IMR-90 (cell line): ENCODE measurements at regions not wholly inside any gene's neighbourhood (a gene's known extent, or its start where the extent isn't known, plus 50 kb on each side); places are given as distances from the start of the nearest gene placed in this dataset.

Source experiments
- ATAC-seq: fragments of 200-7000 bp; cut with Tn5 transposase; 2 replicates; pipeline ENCODE4 v1.9.1; 2020; ENCODE audit warnings: low read depth, mild to moderate bottlenecking, moderate library complexity
- BruUV-seq: library from RNA; stranded (reverse); fragments of 400-500 nt; replicated peaks from 2 replicates; lab custom pipeline; 2021; lab: Mats Ljungman, UMichigan
- CTCF ChIA-PET: fragments of 300-600 bp; formaldehyde crosslinking; extraction: SDS; loops from one replicate; lab custom pipeline; 2021; ENCODE audit warnings: antibody characterized with exemption; lab: Yijun Ruan, JAX
- POLR2A ChIA-PET: fragments of 300-600 bp; sonication (Branson Sonifier 250); formaldehyde crosslinking; loops from one replicate; lab custom pipeline; 2022; ENCODE audit warnings: antibody characterized with exemption; ENCODE audit not compliant: unreplicated experiment; lab: Charles Lee
- DNase-seq: peaks from one replicate; pipeline ENCODE4 v3.0.0; 2013
- H2AFZ ChIP-seq: replicated peaks from 2 replicates; pipeline ENCODE3; 2013; ENCODE audit warnings: low read length, mild to moderate bottlenecking; ENCODE audit not compliant: poor library complexity
- H2AK5ac ChIP-seq: 2 replicates; pipeline ENCODE4 v1.6.1; 2013; ENCODE audit warnings: low read depth, low read length, inconsistent platforms
- H2AK9ac ChIP-seq: replicated peaks from 2 replicates; pipeline ENCODE3; 2013; ENCODE audit warnings: mild to moderate bottlenecking, low read depth, low read length, moderate library complexity; ENCODE audit not compliant: poor library complexity
- H2BK120ac ChIP-seq: 2 replicates; pipeline ENCODE4 v1.6.1; 2013; ENCODE audit warnings: low read depth, low read length, inconsistent platforms
- H2BK15ac ChIP-seq: 3 replicates; pipeline ENCODE4 v1.6.1; 2013; ENCODE audit warnings: low read depth, low read length, inconsistent platforms
- H2BK20ac ChIP-seq: 2 replicates; pipeline ENCODE4 v1.6.1; 2013; ENCODE audit warnings: low read depth, mild to moderate bottlenecking, inconsistent platforms, low read length, moderate library complexity
- H2BK5ac ChIP-seq: 2 replicates; pipeline ENCODE4 v1.6.1; 2013; ENCODE audit warnings: mild to moderate bottlenecking, low read depth, low read length, inconsistent platforms; ENCODE audit not compliant: poor library complexity, severe bottlenecking
- H3K14ac ChIP-seq: replicated peaks from 2 replicates; pipeline ENCODE4 v1.6.1; 2013; ENCODE audit warnings: low read depth, low read length, inconsistent platforms
- H3K18ac ChIP-seq: 2 replicates; pipeline ENCODE4 v1.6.1; 2013; ENCODE audit warnings: low read depth, low read length, control low read depth
- H3K23ac ChIP-seq: 2 replicates; pipeline ENCODE4 v1.6.1; 2013; ENCODE audit warnings: low read depth, low read length, inconsistent platforms
- H3K27ac ChIP-seq: 2 replicates; pipeline ENCODE4 v1.5.1; 2013; ENCODE audit warnings: mild to moderate bottlenecking, control low read depth, low read length; ENCODE audit not compliant: insufficient read depth
- H3K27me3 ChIP-seq: 2 replicates; pipeline ENCODE4 v1.6.1; 2013; ENCODE audit warnings: low read length; ENCODE audit not compliant: control insufficient read depth, insufficient read depth
- H3K36me3 ChIP-seq: 2 replicates; pipeline ENCODE4 v1.6.1; 2013; ENCODE audit warnings: low read length, mixed read lengths; ENCODE audit not compliant: control insufficient read depth, insufficient read depth
- H3K4ac ChIP-seq: 2 replicates; pipeline ENCODE4 v1.6.1; 2013; ENCODE audit warnings: low read depth, low read length, inconsistent platforms
- H3K4me1 ChIP-seq: 2 replicates; pipeline ENCODE4 v1.6.1; 2013; ENCODE audit warnings: low read length, mixed read lengths; ENCODE audit not compliant: control insufficient read depth, insufficient read depth
- H3K4me2 ChIP-seq: 2 replicates; pipeline ENCODE4 v1.6.1; 2013; ENCODE audit warnings: low read depth, mild to moderate bottlenecking, control low read depth, low read length, moderate library complexity
- H3K4me3 ChIP-seq: 2 replicates; pipeline ENCODE4 v1.5.1; 2013; ENCODE audit warnings: low read depth, mild to moderate bottlenecking, control low read depth, low read length, moderate library complexity; ENCODE audit not compliant: insufficient read depth
- H3K56ac ChIP-seq: 2 replicates; pipeline ENCODE4 v1.6.1; 2013; ENCODE audit warnings: low read length, inconsistent platforms; ENCODE audit not compliant: insufficient read depth; ENCODE audit errors: extremely low read depth
- H3K79me1 ChIP-seq, 2 experiments: 2 replicates each; pipeline ENCODE4 v1.6.1; 2013; ENCODE audit warnings: low read length in 2 of 2, inconsistent platforms in 1 of 2, low read depth in 1 of 2
- H3K9ac ChIP-seq: 2 replicates; pipeline ENCODE4 v1.6.1; 2013; ENCODE audit warnings: low read depth, low read length, control low read depth
- H3K9me1 ChIP-seq: 2 replicates; pipeline ENCODE4 v1.6.1; 2013; ENCODE audit warnings: low read length, inconsistent platforms; ENCODE audit not compliant: insufficient read depth
- H3K9me3 ChIP-seq: 2 replicates; pipeline ENCODE4 v1.6.1; 2013; ENCODE audit warnings: low read length; ENCODE audit not compliant: control insufficient read depth, insufficient read depth
- H4K20me1 ChIP-seq: 2 replicates; pipeline ENCODE4 v1.6.1; 2013; ENCODE audit warnings: low read length, inconsistent platforms; ENCODE audit not compliant: insufficient read depth
- H4K5ac ChIP-seq: 2 replicates; pipeline ENCODE4 v1.6.1; 2013; ENCODE audit warnings: mild to moderate bottlenecking, low read depth, low read length, control low read depth
- H4K8ac ChIP-seq, 2 experiments: 2 replicates each; pipeline ENCODE4 v1.6.1; 2013; ENCODE audit warnings: low read depth in 2 of 2, low read length in 2 of 2, control low read depth in 1 of 2, inconsistent platforms in 1 of 2
- H4K91ac ChIP-seq: 2 replicates; pipeline ENCODE4 v1.6.1; 2013; ENCODE audit warnings: low read depth, low read length, inconsistent platforms; ENCODE audit not compliant: insufficient read depth
- BHLHE40 ChIP-seq: fragments of 150-350 bp; IDR thresholded peaks from 2 replicates; pipeline ENCODE4 v1.6.1; 2016; ENCODE audit warnings: mild to moderate bottlenecking, low read depth, low read length
- CEBPB ChIP-seq: IDR thresholded peaks from 2 replicates; pipeline ENCODE4 v1.6.1; 2012; ENCODE audit warnings: low read depth, low read length, improper control_type of control experiment
- CHD1 ChIP-seq: IDR thresholded peaks from 2 replicates; pipeline ENCODE4 v1.6.1; 2012; ENCODE audit warnings: low read depth, low read length, improper control_type of control experiment
- MXI1 ChIP-seq: IDR thresholded peaks from 2 replicates; pipeline ENCODE4 v1.6.1; 2012; ENCODE audit warnings: low read depth, mild to moderate bottlenecking, low read length, moderate library complexity, borderline replicate concordance
- SMC3 ChIP-seq: fragments of 150-350 bp; IDR thresholded peaks from 2 replicates; pipeline ENCODE4 v1.6.1; 2016; ENCODE audit warnings: low read depth, mild to moderate bottlenecking, antibody characterized with exemption, low read length, moderate library complexity
- USF2 ChIP-seq: fragments of 150-350 bp; IDR thresholded peaks from 2 replicates; pipeline ENCODE4 v1.6.1; 2017; ENCODE audit warnings: mild to moderate bottlenecking, antibody characterized with exemption, low read length, low read depth
- dilution Hi-C: fragments of 300-500 bp; cut with HindIII; formaldehyde crosslinking; loops from one replicate; pipeline ENCODE4 v1.14.3; 2018; ENCODE audit warnings: low sequenced_read_pairs; ENCODE audit not compliant: unreplicated experiment
- in situ Hi-C: fragments of 300-500 bp; cut with MboI; formaldehyde crosslinking; loops from 3 replicates; pipeline ENCODE4 v1.14.3; 2019; ENCODE audit warnings: low sequenced_read_pairs, inconsistent platforms, mixed read lengths
- intact Hi-C: fragments of 100-400 bp; cut with micrococcal nuclease; formaldehyde crosslinking; loops from 2 replicates; pipeline ENCODE4 v1.10.0; 2022

GRCh38 chr4:132502096-132502552 lies 647.0 kb upstream of the PCDH10 start:
- Histone ChIP-seq H4K5ac (no peak overlapping the region), H3K14ac (no peak overlapping the region), H3K4me2 (no peak overlapping the region), H2BK120ac (no peak overlapping the region), H2BK20ac (no peak overlapping the region), H2BK5ac (no peak overlapping the region), H3K4ac (no peak overlapping the region), H3K4me1 (no peaks in the 10 kb centered on the region), H3K4me3 (no peak overlapping the region), H2AK9ac (no peak overlapping the region), H4K8ac (no peak overlapping the region), H3K9me1 (no peaks in the 10 kb centered on the region), H3K9ac (no peak overlapping the region), H2AFZ (no peak overlapping the region), H2BK15ac (no peak overlapping the region), H2AK5ac (no peak overlapping the region), H3K36me3 (no peaks in the 10 kb centered on the region), H3K79me1 (no peaks in the 10 kb centered on the region), H3K27ac (no peak overlapping the region), H3K18ac (no peak overlapping the region), H3K56ac (no peak overlapping the region), H3K23ac (no peak overlapping the region), H4K20me1 (no peaks in the 10 kb centered on the region), H4K91ac (no peak overlapping the region), H3K27me3 (no peaks in the 10 kb centered on the region), H3K9me3 (no peaks in the 10 kb centered on the region)
- ChIA-PET POLR2A (no interaction called here), CTCF (no interaction called here)
- no peak for ATAC-seq
- BruUV-seq, result no TSS peak
- in situ Hi-C loops, result no loop called here
- dilution Hi-C loops, result no loop called here
- TF ChIP-seq BHLHE40 (no peak), MXI1 (no peak), SMC3 (no peak), USF2 (no peak), CHD1 (no peak), CEBPB (no peak)
- intact Hi-C loops, result no loop called here
- no peak for DNase-seq
